ENCODE measurements at regions not wholly inside any gene's neighbourhood (a gene's known extent, or its start where the extent isn't known, plus 50 kb on each side); places are given as distances from the start of the nearest gene placed in this dataset.

- TF ChIP-seq CTCF (IDR thresholded peaks at IDR 0.05) (no peak), ZFX (IDR thresholded peaks at IDR 0.05; ENCODE audit: borderline replicate concordance) (no peak)
Measured at GRCh38 chr10:84765086-84765485, 436.7 kb downstream of the CCSER2 start.

Measured in 22Rv1 (cell line).